ENCODE measurements at regions not wholly inside any gene's neighbourhood (a gene's known extent, or its start where the extent isn't known, plus 50 kb on each side); places are given as distances from the start of the nearest gene placed in this dataset.

GRCh38 chr2:5967506-5967905, 275.3 kb downstream of the SOX11 start:
- no peak overlapping the region for H3K4me2 ChIP-seq (replicated peaks; ENCODE audit: low read depth, low read length, poor library complexity, severe bottlenecking)
- no peak overlapping the region for H2AFZ ChIP-seq (ENCODE audit: insufficient read depth, low read depth, low read length, poor library complexity, severe bottlenecking)
- DNase-seq (no peak), ATAC-seq (ENCODE audit: low read depth) (no peak)
- no peaks in the 10 kb centered on the region for H4K20me1 ChIP-seq (ENCODE audit: control insufficient read depth, insufficient read depth, low read length, poor library complexity, severe bottlenecking)
- no peak for TF ChIP-seq EZH2 (IDR thresholded peaks at IDR 0.05; ENCODE audit: borderline replicate concordance, insufficient read depth, low read depth, low read length, poor library complexity, severe bottlenecking)
- no peak for TF ChIP-seq CTCF (IDR thresholded peaks at IDR 0.05)
- peaks cover 0 to 11% (median 0%) of the 10 kb centered on the region in 3 donors for H3K9me3 ChIP-seq (ENCODE audit: control extremely low read depth in 1 of 3, control insufficient read depth in 2 of 3, insufficient read depth in 1 of 3, low read length in 2 of 3)
- Mint-ChIP-seq H3K9me3 (ENCODE audit: insufficient read depth) (peaks cover 2% of the 10 kb centered on the region), H3K27me3 (no peaks in the 10 kb centered on the region), H3K27ac (no peak overlapping the region), H3K4me3 (no peak overlapping the region), H3K4me1 (no peaks in the 10 kb centered on the region)
- H3K27me3 ChIP-seq (replicated peaks in 1 of 4; ENCODE audit: control extremely low read depth in 1 of 4, control insufficient read depth in 3 of 4, insufficient read depth in 4 of 4, low read length in 3 of 4): no peaks in the 10 kb centered on the region
- ChIA-PET CTCF (no interaction called here), POLR2A (no interaction called here)
- H3K36me3 ChIP-seq (replicated peaks in 1 of 2; ENCODE audit: control extremely low read depth in 1 of 2, control insufficient read depth in 1 of 2, extremely low read depth in 1 of 2, insufficient read depth in 2 of 2, low read length in 1 of 2): no peaks in the 10 kb centered on the region
- H3K9ac ChIP-seq (ENCODE audit: low read length): no peak overlapping the region
- intact Hi-C loops (cut with micrococcal nuclease): no loop called here
- no peak overlapping the region for H3K4me3 ChIP-seq (ENCODE audit: control extremely low read depth in 1 of 5, extremely low read depth in 1 of 5, insufficient read depth in 1 of 5, low read depth in 2 of 5, low read length in 4 of 5)
- no peak overlapping the region for H3K27ac ChIP-seq (ENCODE audit: low read length in 2 of 2)
- WGBS (ENCODE audit: insufficient coverage): 90% methylated on average over 2 of the region's 6 CpGs
- H3K4me1 ChIP-seq (ENCODE audit: control insufficient read depth in 2 of 2, insufficient read depth in 2 of 2, low read length in 2 of 2): no peaks in the 10 kb centered on the region
- no peaks in the 10 kb centered on the region for H3K79me2 ChIP-seq (ENCODE audit: control insufficient read depth, insufficient read depth, low read length)

GRCh38 chr2:5969303-5969702, 277.1 kb downstream of the SOX11 start:
- Mint-ChIP-seq H3K4me1 (no peaks in the 10 kb centered on the region), H3K9me3 (ENCODE audit: insufficient read depth) (peaks cover 2% of the 10 kb centered on the region), H3K4me3 (no peak overlapping the region), H3K27me3 (no peaks in the 10 kb centered on the region), H3K27ac (no peak overlapping the region)
- H3K4me3 ChIP-seq (ENCODE audit: control extremely low read depth in 1 of 5, extremely low read depth in 1 of 5, insufficient read depth in 1 of 5, low read depth in 2 of 5, low read length in 4 of 5): no peak overlapping the region
- no peak overlapping the region for H3K4me2 ChIP-seq (replicated peaks; ENCODE audit: low read depth, low read length, poor library complexity, severe bottlenecking)
- CTCF ChIA-PET: no interaction called here
- 95% methylated on average over 4 of the region's 6 CpGs for WGBS (ENCODE audit: insufficient coverage)
- no peaks in the 10 kb centered on the region for H3K27me3 ChIP-seq (replicated peaks in 1 of 4; ENCODE audit: control extremely low read depth in 1 of 4, control insufficient read depth in 3 of 4, insufficient read depth in 4 of 4, low read length in 3 of 4)
- H3K27ac ChIP-seq (ENCODE audit: low read length in 2 of 2): no peak overlapping the region
- POLR2A ChIA-PET: no interaction called here
- no peaks in the 10 kb centered on the region for H4K20me1 ChIP-seq (ENCODE audit: control insufficient read depth, insufficient read depth, low read length, poor library complexity, severe bottlenecking)
- no peaks in the 10 kb centered on the region for H3K36me3 ChIP-seq (replicated peaks in 1 of 2; ENCODE audit: control extremely low read depth in 1 of 2, control insufficient read depth in 1 of 2, extremely low read depth in 1 of 2, insufficient read depth in 2 of 2, low read length in 1 of 2)
- no peak overlapping the region for H3K9ac ChIP-seq (ENCODE audit: low read length)
- intact Hi-C loops (cut with micrococcal nuclease): no loop called here
- no peaks in the 10 kb centered on the region for H3K4me1 ChIP-seq (ENCODE audit: control insufficient read depth in 2 of 2, insufficient read depth in 2 of 2, low read length in 2 of 2)
- no peaks in the 10 kb centered on the region for H3K79me2 ChIP-seq (ENCODE audit: control insufficient read depth, insufficient read depth, low read length)
- no peak for ATAC-seq (ENCODE audit: low read depth)
- TF ChIP-seq CTCF (IDR thresholded peaks at IDR 0.05): no peak
- no peak for TF ChIP-seq EZH2 (IDR thresholded peaks at IDR 0.05; ENCODE audit: borderline replicate concordance, insufficient read depth, low read depth, low read length, poor library complexity, severe bottlenecking)
- DNase-seq: no peak
- peaks cover 0 to 11% (median 0%) of the 10 kb centered on the region in 3 donors for H3K9me3 ChIP-seq (ENCODE audit: control extremely low read depth in 1 of 3, control insufficient read depth in 2 of 3, insufficient read depth in 1 of 3, low read length in 2 of 3)
- H2AFZ ChIP-seq (ENCODE audit: insufficient read depth, low read depth, low read length, poor library complexity, severe bottlenecking): no peak overlapping the region

Data from B cell (primary cell).